GM20000 (cell line): ENCODE measurements at regions not wholly inside any gene's neighbourhood (a gene's known extent, or its start where the extent isn't known, plus 50 kb on each side); places are given as distances from the start of the nearest gene placed in this dataset.

Source experiments
- DNase-seq: peaks from one replicate; pipeline ENCODE4 v3.0.0; 2012; ENCODE audit warnings: low spot score
- TF ChIP-seq, protein P1 (sequence below): IDR thresholded peaks from 2 replicates; pipeline ENCODE4 v1.5.1; 2012; ENCODE audit warnings: mild to moderate bottlenecking, control low read depth; ENCODE audit errors: extremely low read depth, missing control alignments

- TF ChIP-seq, protein P1, sequence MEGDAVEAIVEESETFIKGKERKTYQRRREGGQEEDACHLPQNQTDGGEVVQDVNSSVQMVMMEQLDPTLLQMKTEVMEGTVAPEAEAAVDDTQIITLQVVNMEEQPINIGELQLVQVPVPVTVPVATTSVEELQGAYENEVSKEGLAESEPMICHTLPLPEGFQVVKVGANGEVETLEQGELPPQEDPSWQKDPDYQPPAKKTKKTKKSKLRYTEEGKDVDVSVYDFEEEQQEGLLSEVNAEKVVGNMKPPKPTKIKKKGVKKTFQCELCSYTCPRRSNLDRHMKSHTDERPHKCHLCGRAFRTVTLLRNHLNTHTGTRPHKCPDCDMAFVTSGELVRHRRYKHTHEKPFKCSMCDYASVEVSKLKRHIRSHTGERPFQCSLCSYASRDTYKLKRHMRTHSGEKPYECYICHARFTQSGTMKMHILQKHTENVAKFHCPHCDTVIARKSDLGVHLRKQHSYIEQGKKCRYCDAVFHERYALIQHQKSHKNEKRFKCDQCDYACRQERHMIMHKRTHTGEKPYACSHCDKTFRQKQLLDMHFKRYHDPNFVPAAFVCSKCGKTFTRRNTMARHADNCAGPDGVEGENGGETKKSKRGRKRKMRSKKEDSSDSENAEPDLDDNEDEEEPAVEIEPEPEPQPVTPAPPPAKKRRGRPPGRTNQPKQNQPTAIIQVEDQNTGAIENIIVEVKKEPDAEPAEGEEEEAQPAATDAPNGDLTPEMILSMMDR = no peak
- no peak for DNase-seq
Observed at GRCh38 chr4:20603671-20604313, 96.5 kb upstream of the PACRGL start.

GRCh38 chr4:20612313-20612712, 87.9 kb upstream of the PACRGL start:
- TF ChIP-seq, protein P1 = no peak
- no peak for DNase-seq

- TF ChIP-seq, protein P1 = no peak
- DNase-seq = no peak
Observed at GRCh38 chr4:20614816-20615215, 85.4 kb upstream of the PACRGL start.

GRCh38 chr4:20615486-20616260, 84.6 kb upstream of the PACRGL start:
- TF ChIP-seq, protein P1 = no peak
- no peak for DNase-seq

DNA sequence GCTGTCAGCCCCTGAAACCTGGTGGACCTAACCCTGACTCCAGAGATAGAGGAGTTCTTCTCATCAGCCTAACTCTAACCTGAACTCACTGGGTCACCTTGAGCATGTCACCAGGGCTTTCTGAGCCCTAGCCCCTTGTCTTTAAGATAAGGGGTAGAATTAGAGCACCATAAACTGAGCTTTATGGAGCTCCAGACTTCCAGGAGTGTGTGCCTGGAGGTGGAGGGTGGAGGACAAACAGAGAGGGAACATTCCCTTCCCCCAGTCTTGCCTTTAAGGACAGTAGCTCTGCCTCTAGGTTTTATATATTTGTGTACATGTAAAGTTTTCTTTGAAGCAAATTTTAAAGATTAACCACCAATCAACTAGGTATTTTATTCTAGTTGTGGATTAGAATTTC, 83.9 kb upstream of the PACRGL start:
- TF ChIP-seq, protein P1 = no peak
- no peak for DNase-seq

- DNase-seq = no peak
- TF ChIP-seq, protein P1 = no peak
Observed at GRCh38 chr4:20616848-20617247, 83.4 kb upstream of the PACRGL start.

DNA sequence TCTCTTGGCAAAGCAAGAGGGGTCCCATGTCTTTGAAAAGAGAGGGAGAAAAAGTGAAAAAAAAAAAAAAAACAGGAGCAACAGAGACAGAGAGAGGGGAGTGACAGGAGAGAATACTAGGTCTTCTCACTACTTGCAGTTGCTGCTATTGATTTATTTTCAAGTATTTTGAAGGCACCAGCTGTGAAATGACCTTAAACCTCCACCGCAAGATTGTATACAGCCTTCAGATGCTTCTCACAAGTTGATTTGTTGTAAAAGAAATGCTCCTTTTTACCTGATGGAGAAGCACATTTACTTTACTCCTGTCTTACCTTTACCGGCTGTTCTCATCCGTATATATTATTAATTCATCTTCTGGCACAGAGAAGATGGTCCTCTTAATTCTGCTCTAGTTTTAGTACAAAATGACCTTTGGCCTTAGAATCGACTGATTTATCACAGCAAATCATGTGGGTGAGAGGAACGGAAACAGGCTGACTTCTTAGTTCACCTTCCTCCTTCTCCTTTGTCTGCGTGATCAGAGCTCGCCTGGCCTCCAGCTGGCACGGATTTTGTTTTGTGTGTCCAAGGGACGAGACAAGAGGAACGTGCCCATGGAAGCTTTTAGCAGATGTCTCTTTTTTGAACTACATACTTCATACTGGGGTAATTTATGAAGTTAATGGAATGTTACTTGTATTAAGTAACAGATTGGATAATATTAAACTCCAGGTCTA, 82.4 kb upstream of the PACRGL start:
- no peak for DNase-seq
- TF ChIP-seq, protein P1 = no peak
